HCEC 1CT (cell line): ENCODE measurements at regions not wholly inside any gene's neighbourhood (a gene's known extent, or its start where the extent isn't known, plus 50 kb on each side); places are given as distances from the start of the nearest gene placed in this dataset.

Source experiments
- DNase-seq: peaks from one replicate; pipeline ENCODE4 v3.0.0-alpha.2; 2017

GRCh38 chr21:17869115-17869514 lies 50.0 kb upstream of the C21orf91 start:
- no peak for DNase-seq
